HEK293 (cell line): ENCODE measurements at regions not wholly inside any gene's neighbourhood (a gene's known extent, or its start where the extent isn't known, plus 50 kb on each side); places are given as distances from the start of the nearest gene placed in this dataset.

Source experiments
- CTCF ChIA-PET: fragments of 350-600 bp; formaldehyde crosslinking; extraction: SDS; loops from one replicate; lab custom pipeline; 2021; ENCODE audit warnings: antibody characterized with exemption; lab: Yijun Ruan, JAX
- POLR2A ChIA-PET: fragments of 300-600 bp; formaldehyde crosslinking; extraction: SDS; loops from one replicate; lab custom pipeline; 2020; ENCODE audit warnings: antibody characterized with exemption, inconsistent platforms; lab: Yijun Ruan, JAX
- H3K27ac ChIP-seq: fragments of 200-500 bp; sonication (Bioruptor generic); 2 replicates; pipeline ENCODE4 v1.5.1; 2014; ENCODE audit warnings: low read depth, low read length, control low read depth, inconsistent platforms; ENCODE audit errors: extremely low read depth
- H3K36me3 ChIP-seq, 2 experiments: fragments of 200-500 bp in 1 of 2; sonication (Bioruptor generic) in 1 of 2; 1 replicate in 1 of 2; 2 replicates in 1 of 2; pipeline ENCODE4 v1.5.1; 2014 to 2017; ENCODE audit warnings: inconsistent platforms in 2 of 2, low read length in 2 of 2; ENCODE audit not compliant: control insufficient read depth in 2 of 2, insufficient read depth in 1 of 2
- H3K4me1 ChIP-seq: fragments of 200-500 bp; sonication (Bioruptor generic); 2 replicates; pipeline ENCODE4 v1.5.1; 2014; ENCODE audit warnings: mild to moderate bottlenecking, low read length, inconsistent platforms; ENCODE audit not compliant: control insufficient read depth, insufficient read depth
- H3K4me3 ChIP-seq: 2 replicates; pipeline ENCODE4 v1.5.1; 2011; ENCODE audit warnings: low read depth, mild to moderate bottlenecking, control low read depth, low read length, moderate library complexity
- H3K9me3 ChIP-seq: fragments of 200-500 bp; sonication (Bioruptor generic); 2 replicates; pipeline ENCODE4 v1.5.1; 2014; ENCODE audit warnings: low read depth, low read length, inconsistent platforms; ENCODE audit not compliant: control insufficient read depth, insufficient read depth
- BCL11A ChIP-seq: fragments of 450-650 bp; formaldehyde crosslinking; IDR thresholded peaks from 2 replicates; pipeline ENCODE4 v1.5.1; 2016; ENCODE audit warnings: low read depth, missing biosample characterization, missing genetic modification characterization
- EGR2 ChIP-seq: fragments of 450-650 bp; formaldehyde crosslinking; IDR thresholded peaks from 2 replicates; pipeline ENCODE4 v1.5.1; 2016; ENCODE audit warnings: low read depth, missing biosample characterization, missing genetic modification characterization
- HOXA7 ChIP-seq: sonication (generic); formaldehyde crosslinking; IDR thresholded peaks from 2 replicates; pipeline ENCODE4 v1.8.1; 2022; ENCODE audit warnings: missing genetic modification reagents, borderline replicate concordance
- OSR2 ChIP-seq: fragments of 450-650 bp; formaldehyde crosslinking; IDR thresholded peaks from 2 replicates; pipeline ENCODE4 v1.5.1; 2016; ENCODE audit warnings: missing biosample characterization, missing genetic modification characterization
- ZBTB26 ChIP-seq: fragments of 450-650 bp; formaldehyde crosslinking; optimal IDR thresholded peaks from 2 replicates; pipeline ENCODE3; 2016; ENCODE audit warnings: missing biosample characterization, mild to moderate bottlenecking, missing genetic modification characterization
- ZBTB48 ChIP-seq: fragments of 450-650 bp; formaldehyde crosslinking; IDR thresholded peaks from 2 replicates; pipeline ENCODE4 v1.5.1; 2016; ENCODE audit warnings: missing biosample characterization, missing genetic modification characterization
- ZBTB8A ChIP-seq: fragments of 450-650 bp; formaldehyde crosslinking; IDR thresholded peaks from 2 replicates; pipeline ENCODE4 v1.5.1; 2016; ENCODE audit warnings: missing biosample characterization, missing genetic modification characterization
- ZNF248 ChIP-seq: fragments of 450-650 bp; formaldehyde crosslinking; IDR thresholded peaks from 2 replicates; pipeline ENCODE4 v1.5.1; 2017; ENCODE audit warnings: missing biosample characterization, missing genetic modification characterization
- ZNF26 ChIP-seq: fragments of 450-650 bp; formaldehyde crosslinking; IDR thresholded peaks from 2 replicates; pipeline ENCODE4 v1.5.1; 2016; ENCODE audit warnings: missing biosample characterization, missing genetic modification characterization
- ZNF274 ChIP-seq, 2 experiments: fragments of 200-500 bp in 1 of 2; fragments of 450-650 bp in 1 of 2; sonication (Bioruptor generic) in 1 of 2; formaldehyde crosslinking in 1 of 2; IDR thresholded peaks; 2 replicates each; pipeline versions ENCODE4 v1.5.1 to v1.6.1; 2014 to 2016; ENCODE audit warnings: borderline replicate concordance in 1 of 2, inconsistent platforms in 1 of 2, low read length in 1 of 2, missing biosample characterization in 1 of 2, missing genetic modification characterization in 1 of 2
- ZNF324 ChIP-seq: fragments of 450-650 bp; formaldehyde crosslinking; IDR thresholded peaks from 2 replicates; pipeline ENCODE4 v1.5.1; 2016; ENCODE audit warnings: missing biosample characterization, missing genetic modification characterization
- ZNF335 ChIP-seq: fragments of 450-650 bp; formaldehyde crosslinking; conservative IDR thresholded peaks from 2 replicates; pipeline ENCODE4 v1.5.1; 2016; ENCODE audit warnings: missing biosample characterization, missing genetic modification characterization
- ZNF366 ChIP-seq: fragments of 450-650 bp; formaldehyde crosslinking; conservative IDR thresholded peaks from 2 replicates; pipeline ENCODE4 v1.5.1; 2016; ENCODE audit warnings: missing biosample characterization, missing genetic modification characterization
- ZNF571 ChIP-seq: fragments of 450-650 bp; formaldehyde crosslinking; IDR thresholded peaks from 2 replicates; pipeline ENCODE4 v1.5.0; 2017; ENCODE audit warnings: missing biosample characterization, missing genetic modification characterization
- ZNF580 ChIP-seq: fragments of 450-650 bp; formaldehyde crosslinking; IDR thresholded peaks from 2 replicates; pipeline ENCODE4 v1.5.1; 2016; ENCODE audit warnings: missing biosample characterization, missing genetic modification characterization
- ZNF629 ChIP-seq: fragments of 450-650 bp; formaldehyde crosslinking; IDR thresholded peaks from 2 replicates; pipeline ENCODE4 v1.5.1; 2017; ENCODE audit warnings: missing biosample characterization, missing genetic modification characterization
- ZNF645 ChIP-seq: fragments of 450-650 bp; formaldehyde crosslinking; IDR thresholded peaks from 2 replicates; pipeline ENCODE4; 2016; ENCODE audit warnings: missing biosample characterization, missing genetic modification characterization
- ZNF658 ChIP-seq: fragments of 450-650 bp; formaldehyde crosslinking; IDR thresholded peaks from 2 replicates; pipeline ENCODE4; 2016; ENCODE audit warnings: missing biosample characterization, missing genetic modification characterization
- ZNF692 ChIP-seq: fragments of 450-650 bp; formaldehyde crosslinking; IDR thresholded peaks from 2 replicates; pipeline ENCODE4 v1.5.1; 2016; ENCODE audit warnings: missing biosample characterization, missing genetic modification characterization
- TF ChIP-seq, protein P1 (sequence below): fragments of 450-650 bp; formaldehyde crosslinking; IDR thresholded peaks from 2 replicates; pipeline ENCODE4 v1.5.1; 2016; ENCODE audit warnings: missing biosample characterization, missing genetic modification characterization

- H3K4me3 ChIP-seq = no peak overlapping the region
- no peaks in the 10 kb centered on the region for H3K4me1 ChIP-seq
- H3K27ac ChIP-seq = no peak overlapping the region
- ChIA-PET CTCF (interaction anchor here (1.1 kb wide), 1 partner anchor 13 kb away, joined by 5 read pairs; no protein-coding TSS in a partner anchor), POLR2A (no interaction called here)
- TF ChIP-seq EGR2 (tag by site-specific recombination) = no peak
- TF ChIP-seq ZBTB26 (tag by site-specific recombination) = no peak
- no peak for TF ChIP-seq ZNF692 (tag by site-specific recombination)
- no peak for TF ChIP-seq OSR2 (tag by site-specific recombination)
- no peak for TF ChIP-seq HOXA7 (CRISPR knock-in tag)
- TF ChIP-seq ZNF580 (tag by site-specific recombination) = no peak
- no peak for TF ChIP-seq ZNF324 (tag by site-specific recombination)
- no peak for TF ChIP-seq ZNF26 (tag by site-specific recombination)
- TF ChIP-seq ZNF571 (tag by site-specific recombination) = no peak
- TF ChIP-seq ZNF335 = no peak
- TF ChIP-seq, protein P1, sequence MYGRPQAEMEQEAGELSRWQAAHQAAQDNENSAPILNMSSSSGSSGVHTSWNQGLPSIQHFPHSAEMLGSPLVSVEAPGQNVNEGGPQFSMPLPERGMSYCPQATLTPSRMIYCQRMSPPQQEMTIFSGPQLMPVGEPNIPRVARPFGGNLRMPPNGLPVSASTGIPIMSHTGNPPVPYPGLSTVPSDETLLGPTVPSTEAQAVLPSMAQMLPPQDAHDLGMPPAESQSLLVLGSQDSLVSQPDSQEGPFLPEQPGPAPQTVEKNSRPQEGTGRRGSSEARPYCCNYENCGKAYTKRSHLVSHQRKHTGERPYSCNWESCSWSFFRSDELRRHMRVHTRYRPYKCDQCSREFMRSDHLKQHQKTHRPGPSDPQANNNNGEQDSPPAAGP (tag by site-specific recombination) = no peak
- TF ChIP-seq ZNF248 (tag by site-specific recombination) = no peak
- no peak for TF ChIP-seq ZNF366 (tag by site-specific recombination)
- TF ChIP-seq ZBTB8A (tag by site-specific recombination) = no peak
- TF ChIP-seq ZBTB48 (tag by site-specific recombination) = no peak
- TF ChIP-seq ZNF274 (IDR thresholded peaks at IDR 0.05; ENCODE audit: low read length) = no peak
- TF ChIP-seq ZNF274 (tag by site-specific recombination; IDR thresholded peaks at IDR 0.05; ENCODE audit: borderline replicate concordance) = no peak
- TF ChIP-seq ZNF658 (tag by site-specific recombination) = no peak
- no peak for TF ChIP-seq ZNF645 (tag by site-specific recombination)
- TF ChIP-seq BCL11A (tag by site-specific recombination) = no peak
- no peak for TF ChIP-seq ZNF629 (tag by site-specific recombination)
- no peaks in the 10 kb centered on the region for H3K9me3 ChIP-seq
- no peaks in the 10 kb centered on the region for H3K36me3 ChIP-seq
Observed at GRCh38 chr20:11729806-11730205, 187.9 kb upstream of the BTBD3 start.
